GM18520 (cell line): ENCODE measurements at regions not wholly inside any gene's neighbourhood (a gene's known extent, or its start where the extent isn't known, plus 50 kb on each side); places are given as distances from the start of the nearest gene placed in this dataset.

Experiments
- ATAC-seq: cut with Tn5 transposase; IDR thresholded peaks from one replicate; pipeline ENCODE4 v1.9.1; 2021; ENCODE audit not compliant: unreplicated experiment

DNA sequence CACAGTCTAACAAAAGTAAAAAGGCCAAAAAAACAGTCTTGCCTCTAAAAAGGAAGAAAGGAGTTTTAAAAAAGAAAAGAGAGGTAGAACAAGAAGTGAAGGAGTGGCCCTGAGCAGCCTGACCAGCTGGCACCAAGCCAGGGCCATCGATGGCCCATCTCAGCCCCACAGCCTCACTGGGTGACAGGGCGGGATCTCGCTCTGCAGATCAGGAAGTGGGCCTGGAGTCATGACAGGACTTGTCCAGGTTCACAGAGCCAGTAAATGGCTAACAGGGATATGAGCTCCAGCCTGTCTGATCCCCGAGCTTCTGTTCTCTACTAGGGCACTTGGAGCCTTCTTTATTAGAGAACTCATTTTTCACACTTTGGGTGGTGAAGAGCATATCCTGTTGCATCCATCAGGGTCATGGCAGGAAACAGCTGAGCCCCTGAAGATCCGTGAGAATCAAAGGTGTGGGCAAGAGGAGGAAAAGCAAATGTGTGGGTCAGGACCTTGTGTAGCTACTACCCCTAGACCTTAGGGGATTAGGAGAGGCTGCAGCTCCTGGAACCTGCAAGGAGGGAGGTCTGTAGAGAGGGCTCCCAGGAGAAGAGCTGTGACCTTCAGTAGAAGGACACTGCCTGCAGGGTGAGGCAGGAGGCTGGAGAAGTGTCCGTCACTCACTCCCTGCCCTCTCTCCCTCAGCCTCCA is 299.0 kb upstream of the MSX2 start:
- no peak for ATAC-seq

GRCh38 chr5:174425964-174426290 is 298.5 kb upstream of the MSX2 start:
- ATAC-seq = no peak

DNA sequence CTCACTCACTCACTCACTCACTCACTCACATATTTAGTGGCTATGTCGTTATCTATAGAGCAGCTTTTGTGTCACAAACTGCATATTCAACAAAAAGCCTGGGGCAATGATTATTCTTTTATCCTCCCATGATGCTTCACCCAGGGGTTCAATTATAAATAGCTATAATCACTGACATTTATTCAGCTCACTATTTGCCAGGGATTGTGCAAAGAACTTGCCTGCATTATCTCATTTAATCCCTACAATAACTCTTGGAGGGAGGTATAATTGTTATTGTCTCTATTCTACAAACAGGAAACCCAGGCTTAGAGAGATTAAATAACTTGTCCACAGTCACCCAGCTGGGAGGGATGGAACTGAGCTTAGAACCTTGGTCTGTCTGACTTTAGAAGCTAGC is 298.0 kb upstream of the MSX2 start:
- ATAC-seq = no peak

DNA sequence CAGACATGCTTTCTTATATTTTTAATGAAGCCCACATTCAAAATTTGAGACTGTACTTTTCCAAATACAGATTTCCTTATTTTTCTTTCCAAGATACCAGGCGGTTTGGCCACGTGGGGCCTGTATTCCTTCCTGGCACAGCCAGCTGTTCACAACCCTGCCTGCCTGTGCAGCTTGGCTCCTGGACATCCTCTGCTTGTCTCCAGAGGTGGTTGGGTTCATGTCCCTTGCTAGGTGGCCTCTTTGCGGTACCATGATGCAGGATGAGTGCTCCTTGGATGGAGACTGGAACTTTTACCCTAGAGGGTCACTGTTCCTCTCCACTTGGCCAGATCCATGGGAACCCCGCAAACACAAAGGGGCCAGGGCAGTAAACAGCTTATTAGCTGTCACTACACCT is 297.5 kb upstream of the MSX2 start:
- ATAC-seq = no peak

- no peak for ATAC-seq
Observed at GRCh38 chr5:174427304-174427703, 297.1 kb upstream of the MSX2 start.

GRCh38 chr5:174428895-174429294 is 295.5 kb upstream of the MSX2 start:
- ATAC-seq = no peak

DNA sequence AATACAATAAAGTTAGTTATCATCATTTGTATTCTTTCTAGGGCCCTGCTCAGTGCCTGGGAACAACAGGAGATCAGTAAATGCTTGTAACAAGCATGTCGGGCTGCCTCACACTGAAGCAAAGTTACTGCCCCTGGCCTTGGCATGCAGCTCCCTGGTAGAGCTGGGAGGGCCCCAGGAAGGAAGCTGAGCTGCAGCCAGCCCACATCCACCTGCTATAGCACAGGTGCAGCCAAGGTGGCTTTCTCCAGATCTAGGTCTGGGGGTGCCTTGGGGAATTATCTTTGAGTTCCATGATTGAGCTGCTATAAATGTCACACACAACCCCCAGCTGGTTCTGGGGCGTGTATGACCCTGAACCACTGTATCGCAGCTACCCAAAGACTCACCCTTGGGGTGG is 293.4 kb upstream of the MSX2 start:
- no peak for ATAC-seq

GRCh38 chr5:174431504-174431903 is 292.9 kb upstream of the MSX2 start:
- no peak for ATAC-seq

- ATAC-seq = no peak
Observed at GRCh38 chr5:174433098-174433497, 291.3 kb upstream of the MSX2 start.

GRCh38 chr5:174436750-174437149 is 287.6 kb upstream of the MSX2 start:
- no peak for ATAC-seq

DNA sequence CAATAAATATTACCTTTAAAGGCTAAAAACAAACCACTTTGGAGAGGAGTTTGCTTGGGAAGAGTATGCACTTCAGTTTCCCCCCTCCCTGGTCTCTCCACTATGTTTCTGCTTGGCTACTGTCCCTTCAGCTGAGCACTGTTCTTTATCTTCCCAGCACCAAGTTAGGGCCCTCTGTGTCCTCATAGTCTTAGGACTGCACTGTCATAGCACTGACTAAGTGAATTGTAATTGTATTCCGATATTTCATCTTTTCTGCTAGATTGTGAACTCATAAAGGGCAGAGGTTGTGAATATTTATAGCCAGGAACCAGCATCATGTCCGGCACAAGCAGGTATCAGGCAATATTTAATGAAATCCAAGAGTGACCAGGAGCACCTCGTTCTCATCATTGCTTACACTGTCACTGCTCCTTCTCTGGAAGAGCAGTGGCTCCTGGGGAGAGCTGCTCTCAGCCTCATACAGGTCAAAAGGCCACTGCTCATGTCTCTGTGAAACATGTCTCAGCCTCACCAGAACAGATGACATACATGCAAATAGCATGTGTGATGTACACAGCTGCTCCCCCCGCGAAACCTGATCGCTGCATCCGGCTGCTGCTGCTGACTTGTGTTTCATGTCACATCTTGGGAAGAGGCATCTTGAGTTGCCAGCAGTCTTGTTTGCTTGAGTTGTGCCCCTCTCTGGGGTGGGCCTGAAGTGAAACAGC is 279.7 kb upstream of the MSX2 start:
- no peak for ATAC-seq

- ATAC-seq = no peak
Observed at GRCh38 chr5:174446446-174446845, 277.9 kb upstream of the MSX2 start.

GRCh38 chr5:174446988-174447387 is 277.4 kb upstream of the MSX2 start:
- no peak for ATAC-seq

GRCh38 chr5:174448041-174448440 is 276.3 kb upstream of the MSX2 start:
- ATAC-seq = no peak

- ATAC-seq = no peak
Observed at GRCh38 chr5:174448662-174449061, 275.7 kb upstream of the MSX2 start.

DNA sequence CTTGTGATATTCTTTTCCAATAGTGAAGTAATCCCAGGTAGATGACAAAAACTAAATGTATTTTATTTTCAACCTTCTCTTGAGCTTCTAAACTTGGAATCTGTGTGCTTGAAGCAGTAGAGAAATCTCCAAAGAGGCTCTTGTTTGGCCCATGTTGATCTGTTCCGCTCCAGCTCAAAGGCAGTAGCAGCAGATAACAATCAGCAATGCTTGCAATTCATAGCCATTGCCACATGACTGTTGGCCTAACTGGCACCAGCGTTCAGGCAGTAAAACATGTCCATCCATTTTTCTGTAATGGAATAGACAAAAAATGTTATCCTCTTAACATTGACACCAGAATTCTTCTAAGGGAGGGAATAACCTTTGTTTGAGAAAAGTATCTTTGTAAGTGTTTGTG is 270.7 kb upstream of the MSX2 start:
- no peak for ATAC-seq

- ATAC-seq = no peak
Observed at GRCh38 chr5:174454464-174454863, 269.9 kb upstream of the MSX2 start.

DNA sequence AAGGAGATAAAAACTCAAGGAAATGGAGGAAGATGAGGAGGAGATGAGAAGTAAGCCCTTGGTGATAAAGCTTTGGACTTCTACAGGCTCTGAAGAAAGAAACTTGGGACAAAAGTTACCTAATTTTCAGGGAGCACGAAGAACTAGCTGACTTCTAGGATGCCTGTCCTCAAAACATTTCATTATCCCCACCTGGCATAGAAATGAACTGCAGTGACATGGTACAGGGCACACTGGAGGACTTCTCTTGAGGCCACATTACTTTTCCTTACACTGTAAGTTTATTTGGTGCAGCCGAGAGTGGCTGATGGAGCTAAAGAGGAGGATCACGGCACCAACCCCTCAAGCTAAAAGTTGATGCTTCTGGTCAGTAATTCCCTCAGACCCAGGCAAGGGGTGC is 269.5 kb upstream of the MSX2 start:
- no peak for ATAC-seq

DNA sequence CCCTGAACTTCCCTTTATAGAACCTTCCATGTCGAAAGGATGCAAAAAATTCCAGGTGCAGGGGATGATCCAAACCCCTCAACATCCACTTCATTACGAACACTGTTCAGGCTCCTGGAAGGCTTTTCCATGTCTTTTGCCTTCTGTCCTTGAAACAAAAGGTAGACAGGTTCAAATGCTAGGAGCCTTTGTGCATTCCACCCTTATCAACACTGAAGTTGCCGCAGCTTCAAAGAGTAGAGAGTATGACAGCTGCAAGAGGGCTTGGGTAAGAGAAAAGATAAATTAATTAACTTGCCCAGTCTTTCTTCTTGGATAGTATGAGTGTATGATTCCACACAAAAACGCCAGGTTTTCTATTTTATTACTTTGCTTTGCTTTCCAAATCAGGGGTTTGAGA is 269.1 kb upstream of the MSX2 start:
- no peak for ATAC-seq

DNA sequence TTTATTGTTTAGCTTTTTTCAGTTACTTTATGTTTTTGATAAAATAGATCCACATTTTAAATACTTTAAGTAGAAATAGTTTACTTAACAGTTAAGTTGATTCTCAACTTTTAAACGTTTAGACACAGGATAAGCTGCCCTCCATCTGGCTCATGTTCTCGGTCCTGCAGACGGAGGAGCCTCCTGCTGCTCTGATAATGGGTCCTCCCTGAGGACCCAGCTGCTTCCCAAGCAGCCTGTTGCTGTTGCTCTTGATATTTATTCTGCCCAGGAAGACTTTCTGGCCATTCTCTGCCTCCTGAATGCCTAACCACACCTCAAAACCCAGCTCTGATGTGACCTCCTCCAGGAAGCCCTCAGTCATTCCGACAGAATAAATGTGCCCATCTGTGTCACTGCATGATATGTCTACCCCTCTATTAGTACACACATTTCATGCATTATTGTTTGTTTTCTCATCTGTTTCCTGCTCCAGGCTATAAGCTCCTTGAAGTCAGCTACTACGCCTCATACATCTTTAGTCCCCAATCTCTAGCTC is 267.2 kb upstream of the MSX2 start:
- ATAC-seq = no peak

DNA sequence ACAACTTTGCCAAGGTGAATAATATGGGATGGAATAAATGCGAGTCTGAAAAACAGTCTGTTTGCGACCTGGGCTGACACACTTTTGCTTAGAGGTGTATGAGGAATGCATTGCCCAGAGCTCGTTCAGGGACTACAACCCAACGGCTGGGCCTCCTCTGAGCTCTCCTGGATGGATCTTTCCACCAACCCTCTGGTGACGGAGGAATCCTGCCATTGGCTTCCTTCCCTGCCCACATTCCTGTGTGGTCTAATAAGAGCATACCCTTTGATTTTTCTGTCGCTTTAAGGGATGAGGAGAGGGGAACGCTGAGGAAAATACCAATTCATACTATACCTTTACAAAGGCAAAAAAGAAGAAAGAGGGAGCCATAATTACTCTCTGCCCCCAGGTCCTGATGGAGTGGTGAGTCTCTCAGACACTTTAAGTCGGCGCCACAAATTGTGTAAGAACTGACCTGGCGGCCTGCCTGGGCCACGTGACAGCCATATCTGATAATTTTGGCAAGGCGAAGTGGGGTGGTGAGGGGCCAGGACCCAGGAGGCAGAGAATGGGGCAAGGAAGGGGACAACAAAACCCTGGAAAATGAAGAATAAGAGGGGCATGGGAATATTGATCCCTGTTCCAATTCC is 265.2 kb upstream of the MSX2 start:
- no peak for ATAC-seq

- no peak for ATAC-seq
Observed at GRCh38 chr5:174459832-174460448, 264.4 kb upstream of the MSX2 start.
